OCI-LY3 (cell line): ENCODE measurements at regions not wholly inside any gene's neighbourhood (a gene's known extent, or its start where the extent isn't known, plus 50 kb on each side); places are given as distances from the start of the nearest gene placed in this dataset.

Experiments
- H2AFZ ChIP-seq: fragments of 200-600, 300-600 bp; shearing (Covaris generic); 2 replicates; pipeline ENCODE4 v1.6.0; 2014; ENCODE audit warnings: antibody characterized with exemption, low read depth, low read length
- H3K27ac ChIP-seq: fragments of 200-600, 300-600 bp; sonication (generic); 2 replicates; pipeline ENCODE4 v1.5.1; 2014; ENCODE audit warnings: mild to moderate bottlenecking, low read length, moderate library complexity, mixed read lengths
- H3K27me3 ChIP-seq: fragments of 200-600, 300-600 bp; sonication (generic); 2 replicates; pipeline ENCODE4 v1.6.1; 2014; ENCODE audit warnings: low read depth, low read length, mixed read lengths
- H3K36me3 ChIP-seq: fragments of 200-600, 300-600 bp; sonication (generic); replicated peaks from 2 replicates; pipeline ENCODE3; 2014; ENCODE audit warnings: low read depth, low read length, mixed read lengths
- H3K4me1 ChIP-seq: fragments of 300-600, 200-600 bp; sonication (generic); 2 replicates; pipeline ENCODE4 v1.6.1; 2014; ENCODE audit warnings: low read length, mixed read lengths
- H3K4me2 ChIP-seq: fragments of 200-600, 300-600 bp; sonication (generic); 2 replicates; pipeline ENCODE4 v1.6.1; 2014; ENCODE audit warnings: low read length, mixed read lengths
- H3K4me3 ChIP-seq: fragments of 300-600, 200-600 bp; sonication (generic); 2 replicates; pipeline ENCODE4 v1.5.1; 2014; ENCODE audit warnings: antibody characterized with exemption, mild to moderate bottlenecking, low read length, moderate library complexity
- H3K79me2 ChIP-seq: fragments of 300-600, 200-600 bp; shearing (Covaris generic); 2 replicates; pipeline ENCODE4 v1.6.1; 2014; ENCODE audit warnings: mild to moderate bottlenecking, low read length, mixed read lengths
- H3K9ac ChIP-seq: fragments of 300-600, 200-600 bp; shearing (Covaris generic); 2 replicates; pipeline ENCODE4 v1.6.0; 2014; ENCODE audit warnings: mild to moderate bottlenecking, low read length, moderate library complexity
- H3K9me3 ChIP-seq: fragments of 200-600, 300-600 bp; shearing (Covaris generic); 2 replicates; pipeline ENCODE4 v1.6.1; 2014; ENCODE audit warnings: low read length, mixed read lengths; ENCODE audit not compliant: insufficient read depth
- H4K20me1 ChIP-seq: fragments of 200-600, 300-600 bp; sonication (generic); 2 replicates; pipeline ENCODE4 v1.6.1; 2016; ENCODE audit warnings: low read length, mixed read lengths; ENCODE audit not compliant: insufficient read depth
- EZH2phosphoT487 ChIP-seq: fragments of 200-600 bp; shearing (Covaris generic); IDR thresholded peaks from 2 replicates; pipeline ENCODE4 v1.6.1; 2018; ENCODE audit warnings: antibody characterized with exemption, mixed run types, low read depth
- TF ChIP-seq, protein P1 (sequence below): fragments of 200-600, 300-600 bp; sonication (generic); IDR thresholded peaks from 2 replicates; pipeline ENCODE4 v1.5.1; 2014; ENCODE audit warnings: antibody characterized with exemption, low read length, low read depth

DNA sequence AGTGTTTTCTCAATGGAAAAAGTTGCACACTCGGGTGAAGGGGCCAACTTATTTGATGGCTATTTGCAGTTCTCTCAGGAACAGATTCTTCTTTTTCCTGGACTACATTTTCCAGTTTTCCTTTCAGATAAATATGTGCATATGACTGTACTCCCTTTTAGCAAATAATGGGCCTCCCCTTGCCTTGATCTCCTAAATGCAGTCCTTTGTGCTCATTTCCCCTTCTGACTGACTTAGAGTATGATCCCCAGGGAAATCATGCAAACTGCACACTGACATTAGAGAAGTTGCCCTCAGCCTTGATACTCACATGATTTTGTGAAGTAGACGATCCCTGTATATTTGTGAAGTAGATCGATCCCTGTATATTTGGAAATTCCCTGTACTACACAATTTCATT is 492.9 kb upstream of the NOVA1 start:
- Histone ChIP-seq H3K36me3 (no peaks in the 10 kb centered on the region), H3K79me2 (no peaks in the 10 kb centered on the region), H3K4me2 (no peak overlapping the region), H3K27ac (no peak overlapping the region), H3K9ac (no peak overlapping the region), H3K9me3 (no peaks in the 10 kb centered on the region), H3K27me3 (no peaks in the 10 kb centered on the region), H3K4me1 (no peaks in the 10 kb centered on the region), H4K20me1 (no peaks in the 10 kb centered on the region), H3K4me3 (no peak overlapping the region), H2AFZ (no peak overlapping the region)
- no peak for TF ChIP-seq EZH2phosphoT487
- TF ChIP-seq, protein P1, sequence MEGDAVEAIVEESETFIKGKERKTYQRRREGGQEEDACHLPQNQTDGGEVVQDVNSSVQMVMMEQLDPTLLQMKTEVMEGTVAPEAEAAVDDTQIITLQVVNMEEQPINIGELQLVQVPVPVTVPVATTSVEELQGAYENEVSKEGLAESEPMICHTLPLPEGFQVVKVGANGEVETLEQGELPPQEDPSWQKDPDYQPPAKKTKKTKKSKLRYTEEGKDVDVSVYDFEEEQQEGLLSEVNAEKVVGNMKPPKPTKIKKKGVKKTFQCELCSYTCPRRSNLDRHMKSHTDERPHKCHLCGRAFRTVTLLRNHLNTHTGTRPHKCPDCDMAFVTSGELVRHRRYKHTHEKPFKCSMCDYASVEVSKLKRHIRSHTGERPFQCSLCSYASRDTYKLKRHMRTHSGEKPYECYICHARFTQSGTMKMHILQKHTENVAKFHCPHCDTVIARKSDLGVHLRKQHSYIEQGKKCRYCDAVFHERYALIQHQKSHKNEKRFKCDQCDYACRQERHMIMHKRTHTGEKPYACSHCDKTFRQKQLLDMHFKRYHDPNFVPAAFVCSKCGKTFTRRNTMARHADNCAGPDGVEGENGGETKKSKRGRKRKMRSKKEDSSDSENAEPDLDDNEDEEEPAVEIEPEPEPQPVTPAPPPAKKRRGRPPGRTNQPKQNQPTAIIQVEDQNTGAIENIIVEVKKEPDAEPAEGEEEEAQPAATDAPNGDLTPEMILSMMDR: no peak

DNA sequence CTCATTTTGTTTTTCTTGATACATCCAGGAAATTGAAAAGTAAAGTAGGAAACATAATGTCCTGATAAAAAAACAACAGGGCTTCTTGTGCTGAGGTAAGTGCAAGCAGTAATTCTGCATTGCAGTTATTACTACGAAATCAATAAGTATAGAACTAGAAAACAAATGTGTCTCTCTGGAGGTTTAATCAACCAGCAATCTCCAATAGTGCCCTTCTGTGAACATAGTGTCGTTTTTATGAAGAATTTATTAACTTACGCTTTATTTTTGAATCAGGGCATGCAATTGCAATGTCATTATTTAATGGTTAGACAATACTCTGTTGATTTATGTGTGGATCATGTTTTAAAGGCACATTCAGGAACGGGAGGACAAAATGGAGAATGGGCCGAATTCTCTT is 494.1 kb upstream of the NOVA1 start:
- Histone ChIP-seq H3K27me3 (no peaks in the 10 kb centered on the region), H3K36me3 (no peaks in the 10 kb centered on the region), H3K4me1 (no peaks in the 10 kb centered on the region), H2AFZ (no peak overlapping the region), H4K20me1 (no peaks in the 10 kb centered on the region), H3K9me3 (no peaks in the 10 kb centered on the region), H3K9ac (no peak overlapping the region), H3K79me2 (no peaks in the 10 kb centered on the region), H3K27ac (no peak overlapping the region), H3K4me2 (no peak overlapping the region), H3K4me3 (no peak overlapping the region)
- TF ChIP-seq, protein P1: no peak
- no peak for TF ChIP-seq EZH2phosphoT487

- no peaks in the 10 kb centered on the region for H3K27me3 ChIP-seq
- H3K4me3 ChIP-seq: no peak overlapping the region
- no peak overlapping the region for H2AFZ ChIP-seq
- no peak overlapping the region for H3K27ac ChIP-seq
- H3K4me1 ChIP-seq: no peaks in the 10 kb centered on the region
- H3K9ac ChIP-seq: no peak overlapping the region
- H3K9me3 ChIP-seq: no peaks in the 10 kb centered on the region
- H3K79me2 ChIP-seq: no peaks in the 10 kb centered on the region
- no peaks in the 10 kb centered on the region for H3K36me3 ChIP-seq
- TF ChIP-seq EZH2phosphoT487: no peak
- TF ChIP-seq, protein P1: no peak
- no peak overlapping the region for H3K4me2 ChIP-seq
- no peaks in the 10 kb centered on the region for H4K20me1 ChIP-seq
Observed at GRCh38 chr14:27096091-27096490, 498.3 kb upstream of the NOVA1 start.

GRCh38 chr14:27098451-27098850 is 500.6 kb upstream of the NOVA1 start:
- Histone ChIP-seq H3K27ac (no peak overlapping the region), H3K4me3 (no peak overlapping the region)

More at GRCh38 chr14:27098451-27098850, 500.6 kb upstream of the NOVA1 start:
- Histone ChIP-seq H3K9ac (no peak overlapping the region), H3K36me3 (no peaks in the 10 kb centered on the region), H3K79me2 (no peaks in the 10 kb centered on the region), H2AFZ (no peak overlapping the region), H3K4me1 (no peaks in the 10 kb centered on the region), H3K9me3 (no peaks in the 10 kb centered on the region), H3K4me2 (no peak overlapping the region), H3K27me3 (no peaks in the 10 kb centered on the region), H4K20me1 (no peaks in the 10 kb centered on the region)
- no peak for TF ChIP-seq EZH2phosphoT487
- TF ChIP-seq, protein P1: no peak
